GM21529 (cell line): ENCODE measurements at regions not wholly inside any gene's neighbourhood (a gene's known extent, or its start where the extent isn't known, plus 50 kb on each side); places are given as distances from the start of the nearest gene placed in this dataset.

Experiments
- ATAC-seq: cut with Tn5 transposase; IDR thresholded peaks from one replicate; pipeline ENCODE4 v1.9.1; 2021; ENCODE audit not compliant: unreplicated experiment

DNA sequence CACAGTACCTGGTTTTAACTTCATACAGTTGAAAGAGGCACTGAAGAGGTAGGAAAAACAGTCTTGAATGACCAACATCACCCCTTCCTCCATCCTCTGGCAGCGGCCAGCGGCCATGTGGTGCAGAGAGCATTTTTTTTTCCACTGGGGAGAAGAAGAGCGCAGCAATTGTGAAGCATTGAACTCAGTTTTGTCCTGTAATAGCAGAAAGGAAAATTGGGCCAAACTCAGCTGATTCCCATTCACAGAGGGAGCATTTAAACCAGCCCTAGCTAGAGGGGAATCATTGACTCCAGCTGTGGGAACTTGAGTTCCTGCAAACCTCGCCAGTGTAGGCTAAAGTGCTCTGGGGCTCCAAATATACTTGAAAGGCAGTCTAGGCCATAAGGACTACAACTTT is 316.6 kb upstream of the CHST9 start:
- ATAC-seq: no peak

GRCh38 chr18:27500531-27500930 is 315.4 kb upstream of the CHST9 start:
- ATAC-seq: no peak

- no peak for ATAC-seq
These were observed 312.1 kb upstream of the CHST9 start for GRCh38 chr18:27497246-27497645.

DNA sequence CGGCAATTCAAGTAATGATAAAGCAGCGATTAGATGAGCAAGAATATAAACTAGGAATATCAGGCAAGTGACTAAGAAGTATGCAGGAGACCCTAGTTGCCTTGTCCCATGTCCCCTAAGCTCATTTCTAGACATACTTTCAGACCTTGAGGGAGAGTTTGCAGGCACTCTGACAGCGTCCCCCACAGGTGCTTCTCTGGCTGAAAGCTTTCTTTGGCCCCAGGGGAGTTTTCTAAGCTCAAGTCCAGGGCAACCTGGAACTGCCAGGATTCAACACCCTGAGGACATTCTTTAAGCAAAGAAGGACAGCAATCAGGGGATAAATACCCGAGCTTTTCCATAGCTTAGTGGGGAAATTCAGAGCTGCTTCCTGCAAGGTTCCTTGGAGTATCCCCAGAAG is 308.1 kb upstream of the CHST9 start:
- ATAC-seq: no peak

DNA sequence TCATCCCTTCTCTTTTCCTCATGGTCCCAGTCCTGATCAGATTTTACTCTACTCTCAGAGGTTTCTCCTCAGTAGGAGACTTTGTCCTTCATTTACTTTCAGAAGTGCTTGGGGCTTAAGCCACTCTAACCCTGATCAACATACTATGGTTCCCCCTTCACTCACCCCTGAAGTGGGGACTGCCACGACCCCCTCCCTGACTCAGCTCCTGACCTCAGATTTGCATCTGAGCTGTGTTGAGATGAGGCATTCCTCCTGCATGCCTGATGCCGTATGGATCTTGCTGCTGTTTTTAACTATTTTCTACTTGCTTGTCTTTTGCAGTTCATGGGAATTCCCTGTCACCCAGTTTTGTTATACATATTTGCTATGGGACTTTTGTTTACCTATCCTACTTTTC is 306.7 kb upstream of the CHST9 start:
- no peak for ATAC-seq

DNA sequence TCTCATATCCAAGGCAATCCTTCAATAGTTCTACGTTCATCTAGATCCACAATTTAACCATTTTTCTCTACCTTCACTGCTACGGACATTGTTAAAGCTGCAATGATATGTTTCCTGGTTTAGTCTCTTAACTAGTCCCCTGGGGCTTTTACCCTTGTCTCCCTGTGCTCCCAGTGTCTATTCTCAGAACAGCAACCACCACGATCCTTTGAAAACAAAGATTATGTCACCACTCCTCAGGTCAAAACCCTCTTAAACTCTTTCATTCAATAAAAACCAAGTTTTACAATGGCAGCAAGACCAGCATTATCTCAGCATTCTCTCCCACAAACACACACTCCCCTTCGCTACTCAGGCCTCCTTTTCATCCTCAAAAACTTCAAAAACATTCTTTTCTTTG is 298.2 kb upstream of the CHST9 start:
- ATAC-seq: no peak

- no peak for ATAC-seq
These were observed 293.4 kb upstream of the CHST9 start for GRCh38 chr18:27478459-27478858.

GRCh38 chr18:27473318-27473717 is 288.2 kb upstream of the CHST9 start:
- no peak for ATAC-seq

- ATAC-seq: no peak
These were observed 282.0 kb upstream of the CHST9 start for GRCh38 chr18:27467073-27467472.

- ATAC-seq: no peak
These were observed 276.8 kb upstream of the CHST9 start for GRCh38 chr18:27461957-27462356.

GRCh38 chr18:27449104-27449503 is 264.0 kb upstream of the CHST9 start:
- ATAC-seq: no peak

DNA sequence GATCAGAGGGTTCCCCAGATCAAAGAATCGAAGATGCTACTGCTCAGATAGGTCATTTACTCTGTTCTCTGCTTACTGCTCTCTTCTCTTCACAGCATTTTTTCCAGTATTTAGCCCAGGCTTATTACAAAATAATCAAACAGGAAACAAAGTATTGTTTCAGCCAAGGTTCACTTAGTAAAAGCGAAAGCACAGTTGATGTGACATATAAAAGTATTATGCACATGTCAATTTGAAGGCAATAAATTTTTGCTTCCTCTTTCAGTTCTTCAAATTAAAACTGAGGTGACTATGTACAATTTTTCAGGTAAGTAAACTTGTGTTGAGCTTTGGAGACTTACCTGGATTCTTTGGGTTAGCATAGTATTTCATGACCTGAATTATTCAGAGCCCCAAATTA is 262.8 kb upstream of the CHST9 start:
- no peak for ATAC-seq

- no peak for ATAC-seq
These were observed 262.4 kb upstream of the CHST9 start for GRCh38 chr18:27447451-27447881.

DNA sequence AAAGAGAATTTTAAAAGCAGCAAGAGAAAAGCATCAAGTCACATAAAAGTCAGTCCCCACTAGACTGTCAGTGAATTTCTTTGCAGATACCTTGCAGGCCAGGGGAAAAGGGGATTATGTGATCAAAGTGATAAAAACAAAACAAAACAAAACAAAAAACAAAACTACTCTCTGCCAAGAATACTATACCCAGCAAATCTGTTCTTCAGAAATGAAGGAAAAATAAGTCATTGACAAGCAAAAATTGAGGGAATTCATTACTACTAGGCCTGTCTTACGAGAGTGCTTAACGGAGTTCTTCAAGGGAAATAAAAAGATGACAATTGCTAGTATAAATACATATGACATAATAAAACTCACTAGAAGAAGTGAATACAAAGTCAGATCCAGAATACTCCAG is 245.5 kb upstream of the CHST9 start:
- no peak for ATAC-seq

DNA sequence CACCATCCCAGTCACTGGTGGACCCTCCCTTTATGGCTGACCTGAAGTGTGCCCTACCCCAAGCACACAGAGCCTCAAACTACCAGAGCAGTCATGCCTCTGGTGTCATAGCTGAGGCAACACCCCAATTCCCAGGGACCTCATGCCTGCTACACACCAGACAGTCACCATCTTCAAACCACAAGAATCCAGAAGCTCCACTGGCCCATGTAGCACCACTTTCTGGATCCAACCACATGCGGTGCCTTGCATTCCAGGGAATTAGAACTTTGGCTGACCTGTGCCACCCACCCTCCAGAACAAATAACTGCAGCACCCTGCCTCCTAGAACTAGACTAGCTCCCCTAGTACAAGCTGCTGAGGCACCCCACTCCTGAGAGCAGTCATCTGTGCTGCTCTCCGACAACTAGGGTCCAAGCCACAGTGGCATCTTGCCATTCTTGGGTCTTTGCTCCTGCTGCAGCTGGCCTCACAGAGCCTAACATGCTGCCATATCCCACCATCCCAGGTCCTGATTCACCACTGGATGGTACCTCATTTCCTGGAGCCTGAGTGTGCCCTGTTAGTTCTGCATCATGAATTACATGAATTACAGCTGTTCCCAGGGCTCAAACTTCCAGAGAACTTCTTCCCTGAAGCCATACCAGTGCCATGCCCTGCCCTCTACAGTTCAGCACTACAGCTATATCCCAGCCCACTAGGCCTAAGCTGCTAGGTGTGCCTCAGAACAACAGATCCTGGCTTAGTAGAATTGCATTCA is 243.8 kb upstream of the CHST9 start:
- ATAC-seq: no peak

- no peak for ATAC-seq
These were observed 243.0 kb upstream of the CHST9 start for GRCh38 chr18:27428120-27428519.

DNA sequence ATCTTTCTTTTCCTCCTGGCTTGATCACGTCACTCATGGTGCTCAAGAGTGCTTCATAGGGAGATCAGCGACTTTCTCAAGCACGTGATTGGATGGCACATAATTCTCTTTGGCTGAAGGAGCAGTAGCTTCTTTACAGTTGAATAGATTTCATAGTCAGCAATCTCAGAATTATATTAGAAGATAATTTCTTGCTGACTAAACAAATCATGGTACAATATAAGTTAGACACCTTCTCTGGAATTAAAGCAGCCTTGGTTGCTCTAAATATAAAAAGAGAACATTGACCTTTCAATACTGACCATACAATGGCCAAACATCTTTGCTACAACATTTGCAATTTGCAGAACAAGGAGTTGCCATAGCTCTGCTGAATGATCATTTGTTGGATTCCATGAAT is 238.5 kb upstream of the CHST9 start:
- ATAC-seq: no peak

- no peak for ATAC-seq
These were observed 234.5 kb upstream of the CHST9 start for GRCh38 chr18:27419646-27420045.

- ATAC-seq: no peak
These were observed 230.4 kb upstream of the CHST9 start for GRCh38 chr18:27415495-27415894.

GRCh38 chr18:27414682-27415081 is 229.6 kb upstream of the CHST9 start:
- ATAC-seq: no peak

GRCh38 chr18:27413495-27414401 is 228.6 kb upstream of the CHST9 start:
- ATAC-seq: no peak

DNA sequence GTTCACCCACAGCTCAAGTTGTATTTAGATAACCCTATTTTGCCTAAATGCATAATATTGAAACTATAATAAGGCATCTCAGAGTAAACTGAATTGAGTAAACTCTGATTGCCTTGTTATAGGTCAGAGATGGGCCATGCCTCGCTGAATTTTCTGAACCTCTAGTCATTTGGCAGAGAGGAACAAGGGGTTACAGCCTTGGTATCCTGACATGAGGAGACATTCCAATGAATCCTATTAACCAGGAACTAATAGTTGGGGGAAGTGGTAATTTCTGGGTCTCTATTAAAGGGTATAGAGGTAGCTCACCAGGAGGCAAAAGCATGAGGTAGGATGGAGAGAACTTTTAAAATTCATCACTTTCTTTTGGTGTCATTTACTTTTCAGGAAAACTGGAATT is 227.4 kb upstream of the CHST9 start:
- ATAC-seq: no peak
